Astrocyte (in vitro differentiated cells and primary cell): ENCODE measurements at regions not wholly inside any gene's neighbourhood (a gene's known extent, or its start where the extent isn't known, plus 50 kb on each side); places are given as distances from the start of the nearest gene placed in this dataset.

Experiments
- CTCF ChIP-seq: IDR thresholded peaks from 2 replicates; pipeline ENCODE4 v1.5.1; 2011; ENCODE audit warnings: low read depth, mild to moderate bottlenecking, inconsistent platforms, low read length, moderate library complexity; ENCODE audit not compliant: insufficient read depth
- EZH2 ChIP-seq: IDR thresholded peaks from 2 replicates; pipeline ENCODE4 v1.6.1; 2012; ENCODE audit warnings: mild to moderate bottlenecking, low read length, inconsistent platforms; ENCODE audit not compliant: insufficient read depth

GRCh38 chr6:90820436-90820835 lies 233.6 kb upstream of the MAP3K7 start:
- TF ChIP-seq CTCF, result no peak
- no peak for TF ChIP-seq EZH2
